B cell (primary cell): ENCODE measurements at regions not wholly inside any gene's neighbourhood (a gene's known extent, or its start where the extent isn't known, plus 50 kb on each side); places are given as distances from the start of the nearest gene placed in this dataset.

ENCODE experiments used
- CTCF ChIP-seq: fragments of 200-600 bp; IDR thresholded peaks from one replicate; pipeline ENCODE4 v1.8.0; 2022; ENCODE audit warnings: antibody characterized with exemption, mild to moderate bottlenecking
- EZH2 ChIP-seq: IDR thresholded peaks from 2 replicates; pipeline ENCODE4 v1.6.1; 2012; ENCODE audit warnings: borderline replicate concordance, low read depth, mild to moderate bottlenecking, moderate library complexity, low read length; ENCODE audit not compliant: insufficient read depth, poor library complexity, severe bottlenecking

GRCh38 chr6:113805173-113805790, 51.9 kb upstream of the MARCKS start:
- TF ChIP-seq EZH2, result no peak
- TF ChIP-seq CTCF, result no peak
